Osteocyte (in vitro differentiated cells): ENCODE measurements at regions not wholly inside any gene's neighbourhood (a gene's known extent, or its start where the extent isn't known, plus 50 kb on each side); places are given as distances from the start of the nearest gene placed in this dataset.

Experiments used
- DNase-seq: peaks from one replicate; pipeline ENCODE4 v3.0.0; 2021; ENCODE audit warnings: mixed read lengths; ENCODE audit not compliant: unreplicated experiment; ENCODE audit errors: extremely low spot score
- H3K27ac Mint-ChIP-seq: one replicate; pipeline ENCODE4 v1.8.0; 2021; ENCODE audit warnings: mild to moderate bottlenecking, mixed read lengths; ENCODE audit not compliant: unreplicated experiment
- H3K27me3 Mint-ChIP-seq: one replicate; pipeline ENCODE4 v1.8.0; 2021; ENCODE audit warnings: mixed read lengths; ENCODE audit not compliant: unreplicated experiment
- H3K36me3 Mint-ChIP-seq: one replicate; pipeline ENCODE4 v1.8.0; 2021; ENCODE audit warnings: mixed read lengths; ENCODE audit not compliant: unreplicated experiment
- H3K4me1 Mint-ChIP-seq: one replicate; pipeline ENCODE4 v1.8.0; 2021; ENCODE audit warnings: mixed read lengths; ENCODE audit not compliant: unreplicated experiment
- H3K4me3 Mint-ChIP-seq: one replicate; pipeline ENCODE4 v1.8.0; 2021; ENCODE audit warnings: mild to moderate bottlenecking, moderate library complexity, mixed read lengths; ENCODE audit not compliant: unreplicated experiment
- H3K9me3 Mint-ChIP-seq: one replicate; pipeline ENCODE4 v1.8.0; 2021; ENCODE audit warnings: mixed read lengths; ENCODE audit not compliant: unreplicated experiment
- CTCF ChIP-seq: fragments of 200-600 bp; sonication (generic); IDR thresholded peaks from 2 replicates; pipeline ENCODE4 v1.5.0; 2021; ENCODE audit warnings: antibody characterized with exemption, mild to moderate bottlenecking, moderate library complexity

GRCh38 chr5:54785729-54786591, 199.4 kb downstream of the ESM1 start:
- Mint-ChIP-seq H3K27ac (no peak overlapping the region), H3K4me3 (no peak overlapping the region), H3K4me1 (peaks cover 5% of the 10 kb centered on the region), H3K36me3 (no peaks in the 10 kb centered on the region), H3K27me3 (peaks cover 10% of the 10 kb centered on the region), H3K9me3 (peaks cover 16% of the 10 kb centered on the region)
- no peak for TF ChIP-seq CTCF
- no peak for DNase-seq

- no peak for TF ChIP-seq CTCF
- Mint-ChIP-seq H3K4me1 (peaks cover 2% of the 10 kb centered on the region), H3K4me3 (no peak overlapping the region), H3K27ac (no peak overlapping the region), H3K27me3 (peaks cover 4% of the 10 kb centered on the region), H3K36me3 (no peaks in the 10 kb centered on the region), H3K9me3 (peaks cover 10% of the 10 kb centered on the region)
- no peak for DNase-seq
Measured at GRCh38 chr5:54778783-54779182, 206.6 kb downstream of the ESM1 start.

- H3K36me3 Mint-ChIP-seq, result no peaks in the 10 kb centered on the region
- H3K27me3 Mint-ChIP-seq, result no peaks in the 10 kb centered on the region
- no peak for DNase-seq
- TF ChIP-seq CTCF, result no peak
- H3K27ac Mint-ChIP-seq, result no peak overlapping the region
- H3K9me3 Mint-ChIP-seq, result no peaks in the 10 kb centered on the region
- no peak overlapping the region for H3K4me3 Mint-ChIP-seq
- peaks cover 17% of the 10 kb centered on the region for H3K4me1 Mint-ChIP-seq
Measured at GRCh38 chr5:54775645-54776044, 209.7 kb downstream of the ESM1 start.

- no peaks in the 10 kb centered on the region for H3K36me3 Mint-ChIP-seq
- H3K4me1 Mint-ChIP-seq, result peaks cover 17% of the 10 kb centered on the region
- H3K4me3 Mint-ChIP-seq, result no peak overlapping the region
- no peaks in the 10 kb centered on the region for H3K27me3 Mint-ChIP-seq
- DNase-seq, result no peak
- TF ChIP-seq CTCF, result no peak
- H3K27ac Mint-ChIP-seq, result no peak overlapping the region
- H3K9me3 Mint-ChIP-seq, result no peaks in the 10 kb centered on the region
Measured at GRCh38 chr5:54774281-54775170, 210.9 kb downstream of the ESM1 start.

- no peaks in the 10 kb centered on the region for H3K36me3 Mint-ChIP-seq
- no peak for DNase-seq
- H3K4me1 Mint-ChIP-seq, result peaks cover 15% of the 10 kb centered on the region
- H3K9me3 Mint-ChIP-seq, result no peaks in the 10 kb centered on the region
- H3K27me3 Mint-ChIP-seq, result no peaks in the 10 kb centered on the region
- H3K27ac Mint-ChIP-seq, result no peak overlapping the region
- no peak overlapping the region for H3K4me3 Mint-ChIP-seq
- TF ChIP-seq CTCF, result no peak
Measured at GRCh38 chr5:54772684-54773083, 212.7 kb downstream of the ESM1 start.
